RWPE1 (cell line): ENCODE measurements at regions not wholly inside any gene's neighbourhood (a gene's known extent, or its start where the extent isn't known, plus 50 kb on each side); places are given as distances from the start of the nearest gene placed in this dataset.
A peak's percentile ranks its signal among the peaks of the same experiment; 100 is the strongest.

ENCODE experiments used
- CTCF ChIA-PET: fragments of 350-600 bp; sonication (Branson Sonifier 250); formaldehyde crosslinking; extraction: SDS; loops from one replicate; lab custom pipeline; 2021; lab: Yijun Ruan, JAX
- POLR2A ChIA-PET: fragments of 400-600 bp; formaldehyde crosslinking; extraction: SDS; loops from one replicate; lab custom pipeline; 2020; ENCODE audit warnings: antibody characterized with exemption; ENCODE audit not compliant: low non-redundant PET; lab: Yijun Ruan, JAX
- DNase-seq: peaks from one replicate; pipeline ENCODE4 v3.0.0; 2012; ENCODE audit warnings: low spot score
- H3K27ac ChIP-seq: fragments of 450-650 bp; 2 replicates; pipeline ENCODE4 v1.5.1; 2017
- TF ChIP-seq, protein P1 (sequence below): fragments of 450-650 bp; conservative IDR thresholded peaks from 2 replicates; pipeline ENCODE4 v1.5.1; 2017; ENCODE audit warnings: low read depth, mild to moderate bottlenecking

DNA sequence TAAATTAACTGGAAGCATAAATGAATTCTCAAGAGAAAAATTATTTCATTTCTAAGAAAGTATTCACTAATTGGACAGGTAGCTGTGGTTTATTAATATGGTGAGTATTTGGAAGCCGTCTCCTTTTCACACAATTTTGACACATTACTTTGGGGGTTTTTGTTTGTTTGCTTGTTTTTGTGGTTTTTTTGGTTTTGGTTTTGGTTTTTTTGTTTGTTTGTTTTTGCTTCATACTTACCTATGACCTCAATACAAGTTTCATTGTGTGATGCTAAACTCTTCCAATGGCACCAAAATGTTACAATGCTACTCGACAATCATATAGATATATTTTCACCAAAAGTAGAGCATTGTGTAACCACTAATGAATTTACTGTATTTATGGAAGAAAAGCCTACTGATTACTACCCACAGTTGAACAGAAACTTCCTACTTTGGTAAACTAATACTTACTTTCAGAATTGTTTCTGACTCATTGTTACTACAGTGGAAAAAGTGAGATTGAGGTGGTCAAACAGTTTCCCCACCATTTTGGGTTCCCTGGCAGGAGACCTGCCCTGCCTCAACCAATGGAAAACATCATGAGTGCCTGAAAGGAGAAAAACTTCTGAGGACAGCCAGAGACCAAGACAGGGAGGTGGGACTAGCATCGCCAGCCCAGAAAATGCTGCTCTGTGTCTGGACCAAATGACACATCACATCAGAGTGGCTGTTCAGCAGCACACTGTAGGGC lies 443.1 kb downstream of the HNRNPD start:
- POLR2A ChIA-PET = no interaction called here
- no peak for DNase-seq
- TF ChIP-seq, protein P1, sequence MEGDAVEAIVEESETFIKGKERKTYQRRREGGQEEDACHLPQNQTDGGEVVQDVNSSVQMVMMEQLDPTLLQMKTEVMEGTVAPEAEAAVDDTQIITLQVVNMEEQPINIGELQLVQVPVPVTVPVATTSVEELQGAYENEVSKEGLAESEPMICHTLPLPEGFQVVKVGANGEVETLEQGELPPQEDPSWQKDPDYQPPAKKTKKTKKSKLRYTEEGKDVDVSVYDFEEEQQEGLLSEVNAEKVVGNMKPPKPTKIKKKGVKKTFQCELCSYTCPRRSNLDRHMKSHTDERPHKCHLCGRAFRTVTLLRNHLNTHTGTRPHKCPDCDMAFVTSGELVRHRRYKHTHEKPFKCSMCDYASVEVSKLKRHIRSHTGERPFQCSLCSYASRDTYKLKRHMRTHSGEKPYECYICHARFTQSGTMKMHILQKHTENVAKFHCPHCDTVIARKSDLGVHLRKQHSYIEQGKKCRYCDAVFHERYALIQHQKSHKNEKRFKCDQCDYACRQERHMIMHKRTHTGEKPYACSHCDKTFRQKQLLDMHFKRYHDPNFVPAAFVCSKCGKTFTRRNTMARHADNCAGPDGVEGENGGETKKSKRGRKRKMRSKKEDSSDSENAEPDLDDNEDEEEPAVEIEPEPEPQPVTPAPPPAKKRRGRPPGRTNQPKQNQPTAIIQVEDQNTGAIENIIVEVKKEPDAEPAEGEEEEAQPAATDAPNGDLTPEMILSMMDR = no peak
- CTCF ChIA-PET = interaction anchor here (0.7 kb wide), 1 partner anchor 271 kb away, joined by 7 read pairs; no protein-coding TSS in a partner anchor
- no peak overlapping the region for H3K27ac ChIP-seq

DNA sequence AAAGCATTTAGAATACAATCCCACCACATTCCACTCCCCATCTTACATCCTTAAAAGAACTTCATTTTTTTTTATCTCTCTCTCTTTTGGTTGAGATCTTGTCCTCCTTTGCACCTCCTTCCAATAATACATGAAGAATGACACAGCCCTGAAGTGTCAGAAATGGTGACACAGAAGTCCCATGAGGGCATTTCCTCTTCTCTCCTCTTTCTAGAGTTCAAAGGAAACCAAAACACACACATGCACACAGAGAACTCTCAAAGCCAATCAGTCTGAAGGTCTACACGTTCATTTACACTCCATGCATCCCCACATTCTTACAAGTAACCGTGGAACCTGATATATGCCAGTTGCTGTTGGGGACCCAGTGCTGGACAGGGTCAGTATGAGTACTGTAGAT lies 450.7 kb downstream of the HNRNPD start:
- TF ChIP-seq, protein P1 = no peak
- no peak overlapping the region for H3K27ac ChIP-seq
- CTCF ChIA-PET = interaction anchor here (0.6 to 1.0 kb wide), 2 partner anchors 42 to 456 kb away, joined by 3 read pairs; no protein-coding TSS in a partner anchor
- POLR2A ChIA-PET = no interaction called here
- DNase-seq = no peak

DNA sequence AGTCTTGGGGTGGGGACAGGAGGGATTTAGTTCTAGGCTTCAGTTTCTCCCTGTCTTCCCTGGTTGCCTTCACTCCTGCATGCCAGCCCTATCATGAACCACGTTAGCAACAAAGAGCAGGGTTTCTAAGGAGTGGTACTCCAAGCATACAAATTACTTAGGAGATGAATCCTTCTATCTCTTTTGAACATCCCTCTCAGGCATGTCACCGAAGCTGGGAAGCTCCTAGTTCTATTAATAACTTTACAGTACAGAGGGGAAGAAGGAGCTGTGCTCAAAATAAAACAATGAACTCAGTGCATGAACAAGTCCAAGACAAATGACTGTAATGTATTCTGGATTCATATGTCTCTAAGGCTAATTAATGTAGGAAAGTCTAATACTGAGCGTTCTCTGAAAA lies 450.6 kb upstream of the RASGEF1B start:
- ChIA-PET CTCF (interaction anchor here (0.9 kb wide), 1 partner anchor 8 kb away, joined by 3 read pairs; no protein-coding TSS in a partner anchor), POLR2A (no interaction called here)
- no peak overlapping the region for H3K27ac ChIP-seq
- no peak for DNase-seq
- TF ChIP-seq, protein P1 = no peak

DNA sequence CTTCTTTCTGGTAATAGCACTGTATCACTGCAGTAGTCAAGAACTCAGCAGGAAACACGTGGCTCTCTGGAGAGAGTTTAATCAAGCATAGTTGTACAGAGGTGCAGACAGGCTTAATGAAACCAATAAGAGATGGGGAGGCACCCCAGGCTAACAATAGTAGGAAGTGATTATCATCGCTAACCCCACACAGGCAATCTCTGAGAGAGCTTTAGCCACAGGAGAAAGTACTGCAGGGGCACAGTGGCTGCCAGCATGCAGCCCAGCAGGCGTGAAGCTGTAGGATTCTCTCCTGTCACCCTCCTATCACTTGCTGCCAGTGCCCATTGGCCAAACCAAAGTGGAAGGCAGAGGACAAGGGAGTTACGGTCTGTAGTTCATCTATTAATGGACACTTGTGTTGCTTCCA lies 450.0 kb upstream of the RASGEF1B start:
- H3K27ac ChIP-seq = no peak overlapping the region
- ChIA-PET CTCF (interaction anchor here (0.9 kb wide), 1 partner anchor 8 kb away, joined by 3 read pairs; no protein-coding TSS in a partner anchor), POLR2A (no interaction called here)
- TF ChIP-seq, protein P1 = no peak
- no peak for DNase-seq

DNA sequence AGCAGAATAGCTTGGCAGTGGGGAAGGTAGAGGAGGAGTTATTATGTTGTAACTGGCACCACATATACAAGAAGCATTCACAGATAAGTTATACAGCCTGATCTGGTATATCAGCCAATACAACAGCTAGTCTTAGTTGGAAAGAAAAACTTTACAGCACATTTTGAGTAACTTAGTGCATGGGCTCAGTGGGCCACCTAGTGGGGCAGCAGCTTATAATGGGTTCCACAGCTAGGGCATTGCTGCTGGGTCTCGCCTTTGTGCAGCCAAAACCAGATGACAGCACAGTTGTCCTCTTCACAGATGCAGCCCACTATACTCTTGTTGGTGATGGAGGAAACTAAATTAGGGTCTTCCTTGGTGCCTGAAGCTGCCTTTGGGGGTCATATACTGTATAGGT lies 448.1 kb upstream of the RASGEF1B start:
- no peak for DNase-seq
- H3K27ac ChIP-seq = no peak overlapping the region
- POLR2A ChIA-PET = no interaction called here
- CTCF ChIA-PET = interaction anchor here (0.6 to 0.8 kb wide), 2 partner anchors 85 to 448 kb away, joined by 3 to 6 read pairs; partner anchors contain the start of gene RASGEF1B
- TF ChIP-seq, protein P1 = no peak

DNA sequence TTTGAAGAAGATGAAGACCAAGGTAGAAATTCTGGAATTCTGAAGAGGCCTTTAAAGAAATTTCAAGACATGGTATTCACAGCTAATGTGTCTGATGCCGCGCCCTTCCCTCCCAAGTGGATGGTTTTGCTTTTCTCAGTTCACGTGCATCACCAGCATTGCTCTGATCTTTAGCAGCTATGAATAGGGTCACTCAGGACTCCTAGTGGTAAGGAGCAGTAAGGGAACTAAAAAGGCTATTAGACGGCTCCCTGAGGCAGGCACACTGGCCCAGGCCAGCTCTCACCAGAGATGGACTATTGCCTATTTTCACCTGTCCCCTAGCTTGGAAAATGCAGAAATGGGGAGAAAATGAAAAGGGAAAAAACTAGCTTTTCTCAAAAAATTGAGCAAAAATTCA lies 447.5 kb upstream of the RASGEF1B start:
- POLR2A ChIA-PET = no interaction called here
- H3K27ac ChIP-seq = no peak overlapping the region
- peak; percentile 9 for DNase-seq
- CTCF ChIA-PET = interaction anchor here (0.6 to 0.8 kb wide), 2 partner anchors 447 to 526 kb away, joined by 5 to 6 read pairs; partner anchors contain the start of gene RASGEF1B
- TF ChIP-seq, protein P1 = no peak
